OCI-LY7 (cell line): ENCODE measurements at regions not wholly inside any gene's neighbourhood (a gene's known extent, or its start where the extent isn't known, plus 50 kb on each side); places are given as distances from the start of the nearest gene placed in this dataset.

ENCODE experiments used
- BruUV-seq: library from RNA; stranded (reverse); fragments of 400-500 nt; replicated peaks from 2 replicates; lab custom pipeline; 2021; lab: Mats Ljungman, UMichigan
- CTCF ChIA-PET: fragments of 300-600 bp; sonication (Branson Sonifier 250); formaldehyde crosslinking; loops from one replicate; lab custom pipeline; 2022; ENCODE audit warnings: antibody characterized with exemption; ENCODE audit not compliant: unreplicated experiment; lab: Charles Lee
- POLR2A ChIA-PET: fragments of 300-600 bp; sonication (Branson Sonifier 250); formaldehyde crosslinking; loops from one replicate; lab custom pipeline; 2022; ENCODE audit warnings: antibody characterized with exemption; lab: Charles Lee
- DNase-seq: peaks from one replicate; pipeline ENCODE4 v3.0.0-alpha.2; 2015; ENCODE audit warnings: low spot score
- H2AFZ ChIP-seq: fragments of 200-600 bp; sonication (generic), shearing (Covaris generic); 2 replicates; pipeline ENCODE4 v1.6.1; 2014; ENCODE audit warnings: mild to moderate bottlenecking, antibody characterized with exemption, low read length, moderate library complexity
- H3K27ac ChIP-seq: fragments of 200-600 bp; sonication (generic); 2 replicates; pipeline ENCODE4 v1.5.1; 2014; ENCODE audit warnings: mixed run types, low read depth, mild to moderate bottlenecking, moderate library complexity, low read length, inconsistent platforms; ENCODE audit not compliant: poor library complexity, severe bottlenecking
- H3K36me3 ChIP-seq: fragments of 200-600 bp; sonication (generic); 2 replicates; pipeline ENCODE4 v1.6.1; 2014; ENCODE audit warnings: mild to moderate bottlenecking, antibody characterized with exemption, low read length, moderate library complexity, mixed read lengths; ENCODE audit not compliant: insufficient read depth
- H3K4me1 ChIP-seq: fragments of 200-600 bp; sonication (generic); 2 replicates; pipeline ENCODE4 v1.5.1; 2014; ENCODE audit warnings: mild to moderate bottlenecking, low read length; ENCODE audit not compliant: insufficient read depth, poor library complexity, severe bottlenecking
- H3K4me2 ChIP-seq: fragments of 200-600 bp; sonication (generic); 2 replicates; pipeline ENCODE4 v1.6.1; 2014; ENCODE audit warnings: mild to moderate bottlenecking, low read length
- H3K4me3 ChIP-seq: fragments of 200-600 bp; sonication (generic); 2 replicates; pipeline ENCODE4 v1.5.1; 2014; ENCODE audit warnings: mild to moderate bottlenecking, low read depth, low read length; ENCODE audit not compliant: poor library complexity, severe bottlenecking
- H3K79me2 ChIP-seq: fragments of 200-600 bp; sonication (generic); 2 replicates; pipeline ENCODE4 v1.6.1; 2016; ENCODE audit warnings: low read depth, mild to moderate bottlenecking, low read length, moderate library complexity, mixed read lengths; ENCODE audit not compliant: insufficient read depth
- H3K9me2 ChIP-seq: fragments of 200-600 bp; sonication (generic); 2 replicates; pipeline ENCODE4 v1.6.1; 2016; ENCODE audit warnings: mild to moderate bottlenecking, low read length, mixed read lengths; ENCODE audit not compliant: insufficient read depth
- H3K9me3 ChIP-seq: fragments of 200-600 bp; sonication (generic); 2 replicates; pipeline ENCODE4 v1.6.1; 2014; ENCODE audit warnings: mild to moderate bottlenecking, mixed run types, low read length, mixed read lengths
- H4K20me1 ChIP-seq: fragments of 200-600 bp; sonication (generic); 2 replicates; pipeline ENCODE4 v1.6.1; 2014; ENCODE audit warnings: mild to moderate bottlenecking, antibody characterized with exemption, low read length, moderate library complexity, mixed read lengths; ENCODE audit not compliant: insufficient read depth
- EZH2phosphoT487 ChIP-seq: fragments of 200-600 bp; sonication (generic); IDR thresholded peaks from 2 replicates; pipeline ENCODE4 v1.6.1; 2018; ENCODE audit warnings: low read depth, borderline replicate concordance, mild to moderate bottlenecking, mixed run types, antibody characterized with exemption, low read length, moderate library complexity, mixed read lengths
- intact Hi-C: fragments of 100-400 bp; cut with micrococcal nuclease; formaldehyde crosslinking; loops from one replicate; pipeline ENCODE4 v1.10.0; 2022; ENCODE audit not compliant: unreplicated experiment
- TF ChIP-seq, protein P1 (sequence below): fragments of 200-600 bp; sonication (generic); conservative IDR thresholded peaks from 2 replicates; pipeline ENCODE4 v1.5.1; 2014; ENCODE audit warnings: mild to moderate bottlenecking, antibody characterized with exemption, low read length, moderate library complexity, mixed read lengths

DNA sequence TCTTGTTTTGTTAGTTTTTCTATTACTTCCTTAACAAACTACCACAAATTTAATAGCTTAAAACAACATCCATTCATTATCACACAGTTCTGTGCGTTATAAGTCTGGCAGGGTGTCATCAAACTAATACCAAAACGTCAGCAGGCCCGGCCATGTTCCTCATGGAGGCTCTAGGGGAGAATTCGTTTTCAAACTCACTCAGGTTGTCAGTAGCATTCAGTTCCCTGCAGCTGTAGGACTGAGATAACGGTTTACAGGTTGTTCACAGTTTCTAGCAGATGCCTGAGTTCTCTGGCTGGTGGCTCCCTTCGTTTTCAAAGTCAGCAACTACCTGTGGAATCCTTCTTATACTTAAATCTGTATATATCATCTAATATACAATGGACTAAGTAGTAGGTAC is 72.5 kb upstream of the PRSS16 start:
- intact Hi-C loops, result loop anchor here (5.0 kb wide), 3 partner anchors 327 to 622 kb away; no protein-coding TSS in a partner anchor
- Histone ChIP-seq H3K4me3 (no peak overlapping the region), H3K79me2 (no peaks in the 10 kb centered on the region), H3K9me2 (no peaks in the 10 kb centered on the region), H2AFZ (peak overlapping the region; percentile 71; the same call in 1 of the 2 replicates), H4K20me1 (no peaks in the 10 kb centered on the region), H3K9me3 (no peaks in the 10 kb centered on the region), H3K4me2 (no peak overlapping the region), H3K36me3 (no peaks in the 10 kb centered on the region), H3K4me1 (peaks cover 8% of the 10 kb centered on the region), H3K27ac (no peak overlapping the region)
- CTCF ChIA-PET, result no interaction called here
- TF ChIP-seq EZH2phosphoT487, result no peak
- TF ChIP-seq, protein P1, sequence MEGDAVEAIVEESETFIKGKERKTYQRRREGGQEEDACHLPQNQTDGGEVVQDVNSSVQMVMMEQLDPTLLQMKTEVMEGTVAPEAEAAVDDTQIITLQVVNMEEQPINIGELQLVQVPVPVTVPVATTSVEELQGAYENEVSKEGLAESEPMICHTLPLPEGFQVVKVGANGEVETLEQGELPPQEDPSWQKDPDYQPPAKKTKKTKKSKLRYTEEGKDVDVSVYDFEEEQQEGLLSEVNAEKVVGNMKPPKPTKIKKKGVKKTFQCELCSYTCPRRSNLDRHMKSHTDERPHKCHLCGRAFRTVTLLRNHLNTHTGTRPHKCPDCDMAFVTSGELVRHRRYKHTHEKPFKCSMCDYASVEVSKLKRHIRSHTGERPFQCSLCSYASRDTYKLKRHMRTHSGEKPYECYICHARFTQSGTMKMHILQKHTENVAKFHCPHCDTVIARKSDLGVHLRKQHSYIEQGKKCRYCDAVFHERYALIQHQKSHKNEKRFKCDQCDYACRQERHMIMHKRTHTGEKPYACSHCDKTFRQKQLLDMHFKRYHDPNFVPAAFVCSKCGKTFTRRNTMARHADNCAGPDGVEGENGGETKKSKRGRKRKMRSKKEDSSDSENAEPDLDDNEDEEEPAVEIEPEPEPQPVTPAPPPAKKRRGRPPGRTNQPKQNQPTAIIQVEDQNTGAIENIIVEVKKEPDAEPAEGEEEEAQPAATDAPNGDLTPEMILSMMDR, result no peak
- DNase-seq, result no peak
- BruUV-seq, result no TSS peak
- POLR2A ChIA-PET, result interaction anchor here (0.6 to 0.7 kb wide), 3 partner anchors 44 to 227 kb away, joined by 3 to 5 read pairs (median 3); no protein-coding TSS in a partner anchor

DNA sequence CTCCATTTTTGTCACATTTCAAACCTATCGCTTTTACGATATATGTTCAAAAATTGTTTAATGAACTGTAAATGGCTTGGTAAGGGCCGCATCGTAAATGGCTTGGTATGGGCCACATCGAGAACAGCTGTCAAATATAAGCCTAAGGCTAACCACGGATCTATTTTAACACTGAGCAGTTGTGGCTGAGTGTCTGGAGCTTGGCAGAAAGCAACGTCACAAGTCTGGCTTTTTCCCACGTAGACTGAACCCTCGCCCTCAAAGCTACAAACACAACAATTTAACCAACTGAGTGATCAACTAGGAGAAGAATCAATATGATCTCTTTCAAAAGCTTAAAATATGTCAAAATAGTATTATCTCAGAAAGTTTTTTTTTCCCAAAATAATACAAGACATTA is 71.4 kb upstream of the PRSS16 start:
- POLR2A ChIA-PET, result interaction anchor here (0.6 to 3.0 kb wide), 8 partner anchors 13 to 1426 kb away, joined by 3 to 16 read pairs (median 4); a partner anchor contains a TSS
- peak overlapping the region; percentile 95 for H3K4me3 ChIP-seq

More for the DNA sequence above, 71.4 kb upstream of the PRSS16 start:
- BruUV-seq, result no TSS peak
- H2AFZ ChIP-seq, result peak overlapping the region; percentile 97; the same call in 1 of the 2 replicates
- no peak for TF ChIP-seq EZH2phosphoT487
- TF ChIP-seq, protein P1, result no peak
- no peaks in the 10 kb centered on the region for H3K9me3 ChIP-seq
- intact Hi-C loops, result loop anchor here (2.0 to 5.0 kb wide), 5 partner anchors 13 to 621 kb away; no protein-coding TSS in a partner anchor
- CTCF ChIA-PET, result no interaction called here
- no peaks in the 10 kb centered on the region for H3K9me2 ChIP-seq
- H3K79me2 ChIP-seq, result no peaks in the 10 kb centered on the region
- DNase-seq, result no peak
- H3K4me1 ChIP-seq, result peaks cover 8% of the 10 kb centered on the region
- peak overlapping the region; percentile 31 for H3K27ac ChIP-seq
- peak overlapping the region; percentile 95 for H3K4me2 ChIP-seq
- no peaks in the 10 kb centered on the region for H3K36me3 ChIP-seq
- no peaks in the 10 kb centered on the region for H4K20me1 ChIP-seq
